Ishikawa (cell line): ENCODE measurements at regions not wholly inside any gene's neighbourhood (a gene's known extent, or its start where the extent isn't known, plus 50 kb on each side); places are given as distances from the start of the nearest gene placed in this dataset.

ENCODE experiments used
- CEBPB ChIP-seq: IDR thresholded peaks from 2 replicates; pipeline ENCODE4 v1.6.1; 2012
- CREB1 ChIP-seq: IDR thresholded peaks from 2 replicates; pipeline ENCODE4 v1.6.1; 2012; ENCODE audit warnings: low read depth
- EGR1 ChIP-seq: IDR thresholded peaks from 2 replicates; pipeline ENCODE4 v1.6.1; 2012
- EP300 ChIP-seq: IDR thresholded peaks from 2 replicates; pipeline ENCODE4 v1.6.1; 2012; ENCODE audit warnings: borderline replicate concordance
- FOXM1 ChIP-seq: IDR thresholded peaks from 2 replicates; pipeline ENCODE4 v1.6.1; 2012; ENCODE audit warnings: low read depth, borderline replicate concordance
- MAX ChIP-seq: IDR thresholded peaks from 2 replicates; pipeline ENCODE4 v1.6.1; 2012
- NFIC ChIP-seq: IDR thresholded peaks from 2 replicates; pipeline ENCODE4 v1.6.1; 2012
- RAD21 ChIP-seq: IDR thresholded peaks from 2 replicates; pipeline ENCODE4 v1.6.1; 2012; ENCODE audit warnings: low read depth
- REST ChIP-seq: IDR thresholded peaks from 2 replicates; pipeline ENCODE4 v1.6.1; 2012; ENCODE audit warnings: low read depth, mild to moderate bottlenecking
- TAF1 ChIP-seq: IDR thresholded peaks from 2 replicates; pipeline ENCODE4 v1.6.1; 2012; ENCODE audit warnings: low read depth, mild to moderate bottlenecking
- TCF12 ChIP-seq: IDR thresholded peaks from 2 replicates; pipeline ENCODE4 v1.6.1; 2012; ENCODE audit warnings: low read depth
- TEAD4 ChIP-seq: IDR thresholded peaks from 2 replicates; pipeline ENCODE4 v1.6.1; 2012
- USF1 ChIP-seq: IDR thresholded peaks from 2 replicates; pipeline ENCODE4 v1.6.1; 2012
- YY1 ChIP-seq: IDR thresholded peaks from 2 replicates; pipeline ENCODE4 v1.6.1; 2012; ENCODE audit warnings: low read depth
- ZBTB7A ChIP-seq: IDR thresholded peaks from 2 replicates; pipeline ENCODE4 v1.6.1; 2012; ENCODE audit warnings: low read depth

GRCh38 chr3:166060789-166061479, 223.7 kb upstream of the BCHE start:
- no peak for TF ChIP-seq TEAD4
- TF ChIP-seq RAD21: no peak
- no peak for TF ChIP-seq USF1
- no peak for TF ChIP-seq ZBTB7A
- TF ChIP-seq TCF12: no peak
- TF ChIP-seq NFIC: no peak
- TF ChIP-seq REST: no peak
- no peak for TF ChIP-seq FOXM1
- no peak for TF ChIP-seq TAF1

GRCh38 chr3:166052440-166052839, 215.2 kb upstream of the BCHE start:
- no peak for TF ChIP-seq RAD21
- TF ChIP-seq EGR1: no peak
- no peak for TF ChIP-seq TAF1
- TF ChIP-seq USF1: no peak
- no peak for TF ChIP-seq FOXM1

GRCh38 chr3:166029507-166029906, 192.3 kb upstream of the BCHE start:
- TF ChIP-seq REST (no peak), EP300 (no peak), ZBTB7A (no peak), MAX (no peak), EGR1 (no peak), TEAD4 (no peak), CREB1 (no peak), CEBPB (no peak), YY1 (no peak), TCF12 (no peak)

GRCh38 chr3:166013073-166013679, 176.0 kb upstream of the BCHE start:
- TF ChIP-seq RAD21: peak; percentile 66
- no peak for TF ChIP-seq FOXM1

GRCh38 chr3:166011771-166012170, 174.5 kb upstream of the BCHE start:
- TF ChIP-seq REST: no peak
